ENCODE measurements at regions not wholly inside any gene's neighbourhood (a gene's known extent, or its start where the extent isn't known, plus 50 kb on each side); places are given as distances from the start of the nearest gene placed in this dataset.

- ATAC-seq (no peak), DNase-seq (ENCODE audit: low spot score) (no peak)
- TF ChIP-seq RORB (CRISPR knock-in tag; IDR thresholded peaks at IDR 0.05), result no peak
- TF ChIP-seq ATF6 (CRISPR knock-in tag; IDR thresholded peaks at IDR 0.05), result no peak
- TF ChIP-seq ZNF425 (CRISPR knock-in tag; conservative IDR thresholded peaks at IDR 0.05), result no peak
- no peak for TF ChIP-seq E2F5 (CRISPR knock-in tag; IDR thresholded peaks at IDR 0.05)
- TF ChIP-seq CDX4 (CRISPR knock-in tag; IDR thresholded peaks at IDR 0.05; ENCODE audit: borderline replicate concordance), result no peak
- TF ChIP-seq CREB1 (CRISPR knock-in tag; IDR thresholded peaks at IDR 0.05), result no peak
- Mint-ChIP-seq H3K27ac (no peak overlapping the region), H3K4me3 (no peak overlapping the region), H3K9me3 (peaks cover 21% of the 10 kb centered on the region), H3K4me1 (peaks cover 3% of the 10 kb centered on the region; the same call in 1 of the 2 replicates), H3K36me3 (peaks cover 15% of the 10 kb centered on the region), H3K27me3 (ENCODE audit: low read depth) (peaks cover 31% of the 10 kb centered on the region)
- ChIA-PET CTCF (no interaction called here), POLR2A (no interaction called here)
These were observed 270.3 kb downstream of the GFRA1 start for GRCh38 chr10:116002735-116003134.

GRCh38 chr10:116001976-116002375 lies 271.0 kb downstream of the GFRA1 start:
- peaks cover 39% of the 10 kb centered on the region for H3K27me3 Mint-ChIP-seq (ENCODE audit: low read depth)
- no peak overlapping the region for H3K4me3 Mint-ChIP-seq
- ChIA-PET POLR2A (interaction anchor here (0.6 kb wide), 1 partner anchor 13 kb away, joined by 3 read pairs; no protein-coding TSS in a partner anchor), CTCF (no interaction called here)
- no peak for DNase-seq (ENCODE audit: low spot score)
- peaks cover 23% of the 10 kb centered on the region for H3K36me3 Mint-ChIP-seq
- peaks cover 28% of the 10 kb centered on the region for H3K9me3 Mint-ChIP-seq
- no peak for ATAC-seq
- H3K27ac Mint-ChIP-seq, result no peak overlapping the region
- no peak for TF ChIP-seq ZBTB43 (CRISPR knock-in tag; IDR thresholded peaks at IDR 0.05)
- TF ChIP-seq MXD4 (CRISPR knock-in tag; IDR thresholded peaks at IDR 0.05; ENCODE audit: borderline replicate concordance), result no peak
- no peak for TF ChIP-seq ERG (CRISPR knock-in tag; IDR thresholded peaks at IDR 0.05)
- no peak for TF ChIP-seq ESRRA (CRISPR knock-in tag; IDR thresholded peaks at IDR 0.05; ENCODE audit: borderline replicate concordance)
- TF ChIP-seq IRF1 (CRISPR knock-in tag; IDR thresholded peaks at IDR 0.05), result no peak
- H3K4me1 Mint-ChIP-seq, result peaks cover 5% of the 10 kb centered on the region

- H3K27ac Mint-ChIP-seq, result no peak overlapping the region
- ChIA-PET CTCF (no interaction called here), POLR2A (interaction anchor here (0.6 kb wide), 1 partner anchor 12 kb away, joined by 3 read pairs; no protein-coding TSS in a partner anchor)
- no peak for DNase-seq (ENCODE audit: low spot score)
- H3K4me1 Mint-ChIP-seq, result peaks cover 11% of the 10 kb centered on the region
- H3K4me3 Mint-ChIP-seq, result no peak overlapping the region
- peaks cover 45% of the 10 kb centered on the region for H3K27me3 Mint-ChIP-seq (ENCODE audit: low read depth)
- H3K36me3 Mint-ChIP-seq, result peaks cover 26% of the 10 kb centered on the region
- peaks cover 31% of the 10 kb centered on the region for H3K9me3 Mint-ChIP-seq
- ATAC-seq, result no peak
- TF ChIP-seq ZNF416 (CRISPR knock-in tag; IDR thresholded peaks at IDR 0.05) (no peak), GTF2I (CRISPR knock-in tag; conservative IDR thresholded peaks at IDR 0.05) (no peak), USF2 (CRISPR knock-in tag; IDR thresholded peaks at IDR 0.05) (no peak), OVOL2 (CRISPR knock-in tag; IDR thresholded peaks at IDR 0.05; ENCODE audit: borderline replicate concordance) (no peak), ZNF425 (CRISPR knock-in tag; conservative IDR thresholded peaks at IDR 0.05) (no peak), HMGXB4 (CRISPR knock-in tag; IDR thresholded peaks at IDR 0.05) (no peak)
These were observed 271.6 kb downstream of the GFRA1 start for GRCh38 chr10:116001262-116001857.
